CD4-positive, alpha-beta memory T cell (primary cell): ENCODE measurements at regions not wholly inside any gene's neighbourhood (a gene's known extent, or its start where the extent isn't known, plus 50 kb on each side); places are given as distances from the start of the nearest gene placed in this dataset.

Experiments
- CTCF ChIA-PET: fragments of 350-600 bp; sonication (Branson Sonifier 250); formaldehyde crosslinking; loops from one replicate; lab custom pipeline; 2021; ENCODE audit warnings: inconsistent platforms; ENCODE audit not compliant: partially characterized antibody; lab: Charles Lee
- POLR2A ChIA-PET: fragments of 350-600 bp; sonication (Branson Sonifier 250); formaldehyde crosslinking; loops from one replicate; lab custom pipeline; 2021; ENCODE audit not compliant: partially characterized antibody; lab: Charles Lee
- DNase-seq, 5 donors: peaks; one replicate each; pipeline versions ENCODE4 v3.0.0 to v3.0.0-alpha.2; 2020 to 2022; ENCODE audit warnings: mixed read lengths in 1 of 5
- H3K27ac ChIP-seq: one replicate; pipeline ENCODE4 v1.7.0; 2013; ENCODE audit warnings: low read depth, low read length
- H3K27me3 ChIP-seq: 2 replicates; pipeline ENCODE4 v1.7.0; 2013; ENCODE audit warnings: mild to moderate bottlenecking, low read length, moderate library complexity; ENCODE audit not compliant: insufficient read depth
- H3K36me3 ChIP-seq: 2 replicates; pipeline ENCODE4 v1.7.0; 2013; ENCODE audit warnings: mild to moderate bottlenecking, low read length, moderate library complexity; ENCODE audit not compliant: insufficient read depth
- H3K4me1 ChIP-seq: 2 replicates; pipeline ENCODE4 v1.7.0; 2013; ENCODE audit warnings: mild to moderate bottlenecking, low read length, moderate library complexity; ENCODE audit not compliant: insufficient read depth
- H3K4me3 ChIP-seq, 2 donors: one replicate each; pipeline ENCODE4 v1.7.0; 2013; ENCODE audit warnings: low read length in 2 of 2, mild to moderate bottlenecking in 1 of 2
- H3K9me3 ChIP-seq, 2 donors: one replicate each; pipeline ENCODE4 v1.7.0; 2013; ENCODE audit warnings: low read length in 2 of 2, control low read depth in 1 of 2; ENCODE audit not compliant: control insufficient read depth in 1 of 2
- H3K27ac Mint-ChIP-seq, 7 donors: one replicate each; pipeline ENCODE4 v1.8.0; 2020 to 2021; ENCODE audit warnings: mixed read lengths in 7 of 7, mild to moderate bottlenecking in 6 of 7, inconsistent platforms in 3 of 7, moderate library complexity in 3 of 7
- H3K27me3 Mint-ChIP-seq, 2 donors: one replicate each; pipeline ENCODE4 v1.8.0; 2020 to 2021; ENCODE audit warnings: mixed read lengths in 2 of 2
- H3K36me3 Mint-ChIP-seq, 2 donors: one replicate each; pipeline ENCODE4 v1.8.0; 2020 to 2021; ENCODE audit warnings: mixed read lengths in 2 of 2, inconsistent platforms in 1 of 2, mild to moderate bottlenecking in 1 of 2
- H3K4me1 Mint-ChIP-seq, 4 donors: one replicate each; pipeline ENCODE4 v1.8.0; 2020 to 2021; ENCODE audit warnings: mixed read lengths in 4 of 4, mild to moderate bottlenecking in 1 of 4
- H3K4me3 Mint-ChIP-seq, 8 donors: one replicate each; pipeline ENCODE4 v1.8.0; 2020 to 2021; ENCODE audit warnings: mixed read lengths in 8 of 8, mild to moderate bottlenecking in 7 of 8, moderate library complexity in 6 of 8, inconsistent platforms in 3 of 8
- H3K9me3 Mint-ChIP-seq, 8 donors: one replicate each; pipeline ENCODE4 v1.8.0; 2020 to 2021; ENCODE audit warnings: mixed read lengths in 8 of 8, mild to moderate bottlenecking in 5 of 8, inconsistent platforms in 3 of 8, moderate library complexity in 1 of 8
- intact Hi-C: fragments of 100-400 bp; cut with micrococcal nuclease; formaldehyde crosslinking; loops from one replicate; pipeline ENCODE4 v1.15.1; 2023

GRCh38 chr13:24007979-24008620 is 110.8 kb upstream of the C1QTNF9B start:
- Mint-ChIP-seq H3K27ac (no peak overlapping the region), H3K4me3 (no peak overlapping the region), H3K27me3 (peaks cover 0 to under 1% of the 10 kb centered on the region in 2 donors), H3K9me3 (peaks cover 0 to 2% (median 0%) of the 10 kb centered on the region in 8 donors), H3K36me3 (no peaks in the 10 kb centered on the region), H3K4me1 (no peaks in the 10 kb centered on the region)
- DNase-seq, result no peak
- Histone ChIP-seq H3K27me3 (no peaks in the 10 kb centered on the region), H3K27ac (no peak overlapping the region), H3K4me3 (no peak overlapping the region), H3K9me3 (no peaks in the 10 kb centered on the region), H3K36me3 (no peaks in the 10 kb centered on the region), H3K4me1 (no peaks in the 10 kb centered on the region)
- ChIA-PET POLR2A (no interaction called here), CTCF (interaction anchor here (1.6 to 2.3 kb wide), 2 partner anchors 11 to 221 kb away, joined by 3 to 5 read pairs; no protein-coding TSS in a partner anchor)
- intact Hi-C loops, result no loop called here

- Mint-ChIP-seq H3K4me3 (no peak overlapping the region), H3K36me3 (no peaks in the 10 kb centered on the region), H3K4me1 (no peaks in the 10 kb centered on the region), H3K9me3 (peaks cover 0 to 2% (median 0%) of the 10 kb centered on the region in 8 donors), H3K27ac (no peak overlapping the region), H3K27me3 (no peaks in the 10 kb centered on the region)
- Histone ChIP-seq H3K27me3 (no peaks in the 10 kb centered on the region), H3K4me1 (no peaks in the 10 kb centered on the region), H3K4me3 (no peak overlapping the region), H3K27ac (no peak overlapping the region), H3K36me3 (no peaks in the 10 kb centered on the region), H3K9me3 (no peaks in the 10 kb centered on the region)
- no peak for DNase-seq
- CTCF ChIA-PET, result interaction anchor here (2.3 kb wide), 1 partner anchor 11 kb away, joined by 5 read pairs; no protein-coding TSS in a partner anchor
- POLR2A ChIA-PET, result no interaction called here
- intact Hi-C loops, result no loop called here
Measured at GRCh38 chr13:24008679-24009078, 111.4 kb upstream of the C1QTNF9B start.

GRCh38 chr13:24011266-24011665 is 114.0 kb upstream of the C1QTNF9B start:
- H3K36me3 Mint-ChIP-seq, result no peaks in the 10 kb centered on the region
- Histone ChIP-seq H3K4me1 (no peaks in the 10 kb centered on the region), H3K27me3 (no peaks in the 10 kb centered on the region), H3K27ac (no peak overlapping the region), H3K36me3 (no peaks in the 10 kb centered on the region), H3K4me3 (no peak overlapping the region), H3K9me3 (no peaks in the 10 kb centered on the region)
- H3K4me1 Mint-ChIP-seq, result no peaks in the 10 kb centered on the region
- H3K9me3 Mint-ChIP-seq, result no peaks in the 10 kb centered on the region
- no peak overlapping the region for H3K4me3 Mint-ChIP-seq
- no peak for DNase-seq
- CTCF ChIA-PET, result no interaction called here
- no peaks in the 10 kb centered on the region for H3K27me3 Mint-ChIP-seq
- H3K27ac Mint-ChIP-seq, result peak overlapping the region in 1 of 7 donors; percentile 62
- intact Hi-C loops, result no loop called here
- POLR2A ChIA-PET, result no interaction called here

- Histone ChIP-seq H3K4me1 (no peaks in the 10 kb centered on the region), H3K4me3 (no peak overlapping the region), H3K9me3 (no peaks in the 10 kb centered on the region), H3K27ac (no peak overlapping the region), H3K36me3 (no peaks in the 10 kb centered on the region), H3K27me3 (no peaks in the 10 kb centered on the region)
- peaks cover 1 to 2% of the 10 kb centered on the region in 2 donors for H3K27me3 Mint-ChIP-seq
- intact Hi-C loops, result no loop called here
- H3K9me3 Mint-ChIP-seq, result peaks cover 0 to 1% (median 0%) of the 10 kb centered on the region in 8 donors
- no peak overlapping the region for H3K27ac Mint-ChIP-seq
- H3K4me3 Mint-ChIP-seq, result no peak overlapping the region
- H3K36me3 Mint-ChIP-seq, result no peaks in the 10 kb centered on the region
- ChIA-PET POLR2A (no interaction called here), CTCF (no interaction called here)
- DNase-seq, result no peak
- H3K4me1 Mint-ChIP-seq, result no peaks in the 10 kb centered on the region
Measured at GRCh38 chr13:24012648-24013047, 115.3 kb upstream of the C1QTNF9B start.

- CTCF ChIA-PET, result no interaction called here
- no peak overlapping the region for H3K4me3 ChIP-seq
- H3K9me3 ChIP-seq, result no peaks in the 10 kb centered on the region
- H3K27ac Mint-ChIP-seq, result no peak overlapping the region
- no peaks in the 10 kb centered on the region for H3K4me1 Mint-ChIP-seq
- no peaks in the 10 kb centered on the region for H3K36me3 Mint-ChIP-seq
- no peaks in the 10 kb centered on the region for H3K4me1 ChIP-seq
- intact Hi-C loops, result no loop called here
- peaks cover 0 to 2% (median 0%) of the 10 kb centered on the region in 8 donors for H3K9me3 Mint-ChIP-seq
- no peaks in the 10 kb centered on the region for H3K36me3 ChIP-seq
- peaks cover 1 to 2% of the 10 kb centered on the region in 2 donors for H3K27me3 Mint-ChIP-seq
- H3K4me3 Mint-ChIP-seq, result no peak overlapping the region
- DNase-seq, result no peak
- H3K27ac ChIP-seq, result no peak overlapping the region
- H3K27me3 ChIP-seq, result no peaks in the 10 kb centered on the region
- POLR2A ChIA-PET, result no interaction called here
Measured at GRCh38 chr13:24013189-24013588, 115.9 kb upstream of the C1QTNF9B start.

- intact Hi-C loops, result no loop called here
- H3K9me3 ChIP-seq, result no peaks in the 10 kb centered on the region
- no peaks in the 10 kb centered on the region for H3K4me1 ChIP-seq
- H3K27ac Mint-ChIP-seq, result no peak overlapping the region
- CTCF ChIA-PET, result no interaction called here
- H3K36me3 ChIP-seq, result no peaks in the 10 kb centered on the region
- no peaks in the 10 kb centered on the region for H3K4me1 Mint-ChIP-seq
- no peaks in the 10 kb centered on the region for H3K27me3 ChIP-seq
- H3K4me3 ChIP-seq, result no peak overlapping the region
- no peak for DNase-seq
- H3K4me3 Mint-ChIP-seq, result no peak overlapping the region
- H3K27me3 Mint-ChIP-seq, result peaks cover 1 to 2% of the 10 kb centered on the region in 2 donors
- H3K9me3 Mint-ChIP-seq, result peaks cover 0 to 2% (median 0%) of the 10 kb centered on the region in 8 donors
- POLR2A ChIA-PET, result no interaction called here
- no peak overlapping the region for H3K27ac ChIP-seq
- no peaks in the 10 kb centered on the region for H3K36me3 Mint-ChIP-seq
Measured at GRCh38 chr13:24016046-24016445, 118.7 kb upstream of the C1QTNF9B start.

- H3K9me3 Mint-ChIP-seq, result peaks cover 0 to 4% (median 0%) of the 10 kb centered on the region in 8 donors
Measured at GRCh38 chr13:24022568-24022967, 125.3 kb upstream of the C1QTNF9B start.

More at GRCh38 chr13:24022568-24022967, 125.3 kb upstream of the C1QTNF9B start:
- Mint-ChIP-seq H3K4me1 (no peaks in the 10 kb centered on the region), H3K27me3 (peaks cover 3 to 4% of the 10 kb centered on the region in 2 donors), H3K27ac (no peak overlapping the region), H3K4me3 (no peak overlapping the region), H3K36me3 (no peaks in the 10 kb centered on the region)
- ChIA-PET CTCF (interaction anchor here (1.7 kb wide), 1 partner anchor 30 kb away, joined by 4 read pairs; no protein-coding TSS in a partner anchor), POLR2A (no interaction called here)
- Histone ChIP-seq H3K9me3 (no peaks in the 10 kb centered on the region), H3K4me1 (no peaks in the 10 kb centered on the region), H3K36me3 (no peaks in the 10 kb centered on the region), H3K27me3 (no peaks in the 10 kb centered on the region), H3K4me3 (no peak overlapping the region), H3K27ac (no peak overlapping the region)
- no peak for DNase-seq
- intact Hi-C loops, result no loop called here
